IMR-90 (cell line): ENCODE measurements at regions not wholly inside any gene's neighbourhood (a gene's known extent, or its start where the extent isn't known, plus 50 kb on each side); places are given as distances from the start of the nearest gene placed in this dataset.

Experiments used
- ATAC-seq: fragments of 200-7000 bp; cut with Tn5 transposase; 2 replicates; pipeline ENCODE4 v1.9.1; 2020; ENCODE audit warnings: low read depth, mild to moderate bottlenecking, moderate library complexity
- BruUV-seq: library from RNA; stranded (reverse); fragments of 400-500 nt; replicated peaks from 2 replicates; lab custom pipeline; 2021; lab: Mats Ljungman, UMichigan
- CTCF ChIA-PET: fragments of 300-600 bp; formaldehyde crosslinking; extraction: SDS; loops from one replicate; lab custom pipeline; 2021; ENCODE audit warnings: antibody characterized with exemption; lab: Yijun Ruan, JAX
- POLR2A ChIA-PET: fragments of 300-600 bp; sonication (Branson Sonifier 250); formaldehyde crosslinking; loops from one replicate; lab custom pipeline; 2022; ENCODE audit warnings: antibody characterized with exemption; ENCODE audit not compliant: unreplicated experiment; lab: Charles Lee
- DNase-seq: peaks from one replicate; pipeline ENCODE4 v3.0.0; 2013
- H2AFZ ChIP-seq: replicated peaks from 2 replicates; pipeline ENCODE3; 2013; ENCODE audit warnings: low read length, mild to moderate bottlenecking; ENCODE audit not compliant: poor library complexity
- H2AK5ac ChIP-seq: 2 replicates; pipeline ENCODE4 v1.6.1; 2013; ENCODE audit warnings: low read depth, low read length, inconsistent platforms
- H2AK9ac ChIP-seq: replicated peaks from 2 replicates; pipeline ENCODE3; 2013; ENCODE audit warnings: mild to moderate bottlenecking, low read depth, low read length, moderate library complexity; ENCODE audit not compliant: poor library complexity
- H2BK120ac ChIP-seq: 2 replicates; pipeline ENCODE4 v1.6.1; 2013; ENCODE audit warnings: low read depth, low read length, inconsistent platforms
- H2BK15ac ChIP-seq: 3 replicates; pipeline ENCODE4 v1.6.1; 2013; ENCODE audit warnings: low read depth, low read length, inconsistent platforms
- H2BK20ac ChIP-seq: 2 replicates; pipeline ENCODE4 v1.6.1; 2013; ENCODE audit warnings: low read depth, mild to moderate bottlenecking, inconsistent platforms, low read length, moderate library complexity
- H2BK5ac ChIP-seq: 2 replicates; pipeline ENCODE4 v1.6.1; 2013; ENCODE audit warnings: mild to moderate bottlenecking, low read depth, low read length, inconsistent platforms; ENCODE audit not compliant: poor library complexity, severe bottlenecking
- H3K14ac ChIP-seq: replicated peaks from 2 replicates; pipeline ENCODE4 v1.6.1; 2013; ENCODE audit warnings: low read depth, low read length, inconsistent platforms
- H3K18ac ChIP-seq: 2 replicates; pipeline ENCODE4 v1.6.1; 2013; ENCODE audit warnings: low read depth, low read length, control low read depth
- H3K23ac ChIP-seq: 2 replicates; pipeline ENCODE4 v1.6.1; 2013; ENCODE audit warnings: low read depth, low read length, inconsistent platforms
- H3K27ac ChIP-seq: 2 replicates; pipeline ENCODE4 v1.5.1; 2013; ENCODE audit warnings: mild to moderate bottlenecking, control low read depth, low read length; ENCODE audit not compliant: insufficient read depth
- H3K27me3 ChIP-seq: 2 replicates; pipeline ENCODE4 v1.6.1; 2013; ENCODE audit warnings: low read length; ENCODE audit not compliant: control insufficient read depth, insufficient read depth
- H3K36me3 ChIP-seq: 2 replicates; pipeline ENCODE4 v1.6.1; 2013; ENCODE audit warnings: low read length, mixed read lengths; ENCODE audit not compliant: control insufficient read depth, insufficient read depth
- H3K4ac ChIP-seq: 2 replicates; pipeline ENCODE4 v1.6.1; 2013; ENCODE audit warnings: low read depth, low read length, inconsistent platforms
- H3K4me1 ChIP-seq: 2 replicates; pipeline ENCODE4 v1.6.1; 2013; ENCODE audit warnings: low read length, mixed read lengths; ENCODE audit not compliant: control insufficient read depth, insufficient read depth
- H3K4me2 ChIP-seq: 2 replicates; pipeline ENCODE4 v1.6.1; 2013; ENCODE audit warnings: low read depth, mild to moderate bottlenecking, control low read depth, low read length, moderate library complexity
- H3K4me3 ChIP-seq: 2 replicates; pipeline ENCODE4 v1.5.1; 2013; ENCODE audit warnings: low read depth, mild to moderate bottlenecking, control low read depth, low read length, moderate library complexity; ENCODE audit not compliant: insufficient read depth
- H3K56ac ChIP-seq: 2 replicates; pipeline ENCODE4 v1.6.1; 2013; ENCODE audit warnings: low read length, inconsistent platforms; ENCODE audit not compliant: insufficient read depth; ENCODE audit errors: extremely low read depth
- H3K79me1 ChIP-seq, 2 experiments: 2 replicates each; pipeline ENCODE4 v1.6.1; 2013; ENCODE audit warnings: low read length in 2 of 2, inconsistent platforms in 1 of 2, low read depth in 1 of 2
- H3K9ac ChIP-seq: 2 replicates; pipeline ENCODE4 v1.6.1; 2013; ENCODE audit warnings: low read depth, low read length, control low read depth
- H3K9me1 ChIP-seq: 2 replicates; pipeline ENCODE4 v1.6.1; 2013; ENCODE audit warnings: low read length, inconsistent platforms; ENCODE audit not compliant: insufficient read depth
- H3K9me3 ChIP-seq: 2 replicates; pipeline ENCODE4 v1.6.1; 2013; ENCODE audit warnings: low read length; ENCODE audit not compliant: control insufficient read depth, insufficient read depth
- H4K20me1 ChIP-seq: 2 replicates; pipeline ENCODE4 v1.6.1; 2013; ENCODE audit warnings: low read length, inconsistent platforms; ENCODE audit not compliant: insufficient read depth
- H4K5ac ChIP-seq: 2 replicates; pipeline ENCODE4 v1.6.1; 2013; ENCODE audit warnings: mild to moderate bottlenecking, low read depth, low read length, control low read depth
- H4K8ac ChIP-seq, 2 experiments: 2 replicates each; pipeline ENCODE4 v1.6.1; 2013; ENCODE audit warnings: low read depth in 2 of 2, low read length in 2 of 2, control low read depth in 1 of 2, inconsistent platforms in 1 of 2
- H4K91ac ChIP-seq: 2 replicates; pipeline ENCODE4 v1.6.1; 2013; ENCODE audit warnings: low read depth, low read length, inconsistent platforms; ENCODE audit not compliant: insufficient read depth
- CEBPB ChIP-seq: IDR thresholded peaks from 2 replicates; pipeline ENCODE4 v1.6.1; 2012; ENCODE audit warnings: low read depth, low read length, improper control_type of control experiment
- CHD1 ChIP-seq: IDR thresholded peaks from 2 replicates; pipeline ENCODE4 v1.6.1; 2012; ENCODE audit warnings: low read depth, low read length, improper control_type of control experiment
- MAZ ChIP-seq: IDR thresholded peaks from 2 replicates; pipeline ENCODE4 v1.6.1; 2012; ENCODE audit warnings: low read depth, mild to moderate bottlenecking, low read length, improper control_type of control experiment, moderate library complexity, borderline replicate concordance
- MXI1 ChIP-seq: IDR thresholded peaks from 2 replicates; pipeline ENCODE4 v1.6.1; 2012; ENCODE audit warnings: low read depth, mild to moderate bottlenecking, low read length, moderate library complexity, borderline replicate concordance
- NFE2L2 ChIP-seq: fragments of 150-350 bp; IDR thresholded peaks from 2 replicates; pipeline ENCODE4 v1.6.1; 2016; ENCODE audit warnings: low read depth, mild to moderate bottlenecking, low read length
- POLR2A ChIP-seq: IDR thresholded peaks from 2 replicates; pipeline ENCODE4 v1.6.1; 2012; ENCODE audit warnings: mild to moderate bottlenecking, low read depth, low read length
- RAD21 ChIP-seq: IDR thresholded peaks from 2 replicates; pipeline ENCODE4 v1.6.1; 2012; ENCODE audit warnings: low read length, improper control_type of control experiment
- RCOR1 ChIP-seq: IDR thresholded peaks from 2 replicates; pipeline ENCODE4 v1.6.1; 2012; ENCODE audit warnings: mild to moderate bottlenecking, low read length, improper control_type of control experiment; ENCODE audit not compliant: insufficient replicate concordance
- RFX5 ChIP-seq: IDR thresholded peaks from 2 replicates; pipeline ENCODE4 v1.8.0; 2012; ENCODE audit warnings: low read depth, mild to moderate bottlenecking, low read length, moderate library complexity
- SMC3 ChIP-seq: fragments of 150-350 bp; IDR thresholded peaks from 2 replicates; pipeline ENCODE4 v1.6.1; 2016; ENCODE audit warnings: low read depth, mild to moderate bottlenecking, antibody characterized with exemption, low read length, moderate library complexity
- WGBS, 2 experiments: methylation state at CpG; one replicate each; pipeline versions ENCODE4 v1.1.5 to v1.1.7; 2013; ENCODE audit warnings: missing lambda C conversion rate in 2 of 2; ENCODE audit not compliant: insufficient read length in 1 of 2; ENCODE audit errors: extremely low coverage in 2 of 2; 5-methylcytosine and 5-hydroxymethylcytosine counted together
- dilution Hi-C: fragments of 300-500 bp; cut with HindIII; formaldehyde crosslinking; loops from one replicate; pipeline ENCODE4 v1.14.3; 2018; ENCODE audit warnings: low sequenced_read_pairs; ENCODE audit not compliant: unreplicated experiment
- in situ Hi-C: fragments of 300-500 bp; cut with MboI; formaldehyde crosslinking; loops from 3 replicates; pipeline ENCODE4 v1.14.3; 2019; ENCODE audit warnings: low sequenced_read_pairs, inconsistent platforms, mixed read lengths
- intact Hi-C: fragments of 100-400 bp; cut with micrococcal nuclease; formaldehyde crosslinking; loops from 2 replicates; pipeline ENCODE4 v1.10.0; 2022
- TF ChIP-seq, protein P1 (sequence below): fragments of 150-350 bp; IDR thresholded peaks from 2 replicates; pipeline ENCODE4 v1.6.1; 2017; ENCODE audit warnings: mild to moderate bottlenecking, antibody characterized with exemption, low read length, low read depth

DNA sequence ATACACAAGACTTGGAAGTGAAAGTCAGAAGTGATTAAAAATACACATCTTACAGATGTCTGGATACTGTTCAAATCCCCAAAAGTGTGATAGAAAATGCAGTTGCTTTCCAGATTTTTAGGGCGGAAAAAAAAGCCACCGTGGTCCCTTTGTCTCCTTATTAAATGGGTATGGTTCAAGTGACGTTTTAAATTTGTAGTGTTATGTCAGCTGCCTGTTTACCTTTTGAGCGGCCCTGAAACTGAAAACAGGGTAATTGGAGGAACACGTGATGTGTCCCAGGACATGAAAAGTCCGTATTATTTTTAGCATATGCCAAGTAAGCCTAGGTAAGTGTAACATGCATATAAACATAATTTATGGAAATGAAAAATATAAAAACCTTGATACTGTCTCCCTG lies 109.0 kb upstream of the PDZRN3 start:
- no peak overlapping the region for H3K4ac ChIP-seq
- no peak overlapping the region; the same call in 1 of the 2 replicates for H2BK120ac ChIP-seq
- no peaks in the 10 kb centered on the region for H3K27me3 ChIP-seq
- no peak overlapping the region for H4K8ac ChIP-seq
- intact Hi-C loops (no loop called here), in situ Hi-C loops (no loop called here), dilution Hi-C loops (no loop called here)
- H3K9me3 ChIP-seq, result no peaks in the 10 kb centered on the region
- H2AFZ ChIP-seq, result no peak overlapping the region
- no peak overlapping the region for H3K18ac ChIP-seq
- H3K27ac ChIP-seq, result no peak overlapping the region
- no peaks in the 10 kb centered on the region for H3K79me1 ChIP-seq
- H3K23ac ChIP-seq, result no peak overlapping the region
- POLR2A ChIA-PET, result no interaction called here
- H3K36me3 ChIP-seq, result no peaks in the 10 kb centered on the region
- no peak overlapping the region for H3K14ac ChIP-seq
- DNase-seq (no peak), ATAC-seq (no peak)
- CTCF ChIA-PET, result no interaction called here
- BruUV-seq, result no TSS peak
- no peak overlapping the region for H3K9ac ChIP-seq
- no peak overlapping the region for H4K91ac ChIP-seq
- no peak overlapping the region for H2AK9ac ChIP-seq
- H3K4me2 ChIP-seq, result no peak overlapping the region
- no peak overlapping the region; the same call in 2 of the 3 replicates for H2BK15ac ChIP-seq
- H2BK5ac ChIP-seq, result no peak overlapping the region
- no peak overlapping the region for H2AK5ac ChIP-seq
- no peak overlapping the region for H2BK20ac ChIP-seq
- no peak overlapping the region for H3K4me3 ChIP-seq
- no peaks in the 10 kb centered on the region; the same call in 1 of the 2 replicates for H3K9me1 ChIP-seq
- no CpG with 5 or more reads among the region's 6 CpGs for WGBS, 2 experiments
- no peak overlapping the region for H3K56ac ChIP-seq
- no peaks in the 10 kb centered on the region for H4K20me1 ChIP-seq
- peaks cover 2% of the 10 kb centered on the region; the same call in 1 of the 2 replicates for H3K4me1 ChIP-seq
- TF ChIP-seq, protein P1, sequence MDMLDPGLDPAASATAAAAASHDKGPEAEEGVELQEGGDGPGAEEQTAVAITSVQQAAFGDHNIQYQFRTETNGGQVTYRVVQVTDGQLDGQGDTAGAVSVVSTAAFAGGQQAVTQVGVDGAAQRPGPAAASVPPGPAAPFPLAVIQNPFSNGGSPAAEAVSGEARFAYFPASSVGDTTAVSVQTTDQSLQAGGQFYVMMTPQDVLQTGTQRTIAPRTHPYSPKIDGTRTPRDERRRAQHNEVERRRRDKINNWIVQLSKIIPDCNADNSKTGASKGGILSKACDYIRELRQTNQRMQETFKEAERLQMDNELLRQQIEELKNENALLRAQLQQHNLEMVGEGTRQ, result no peak
- TF ChIP-seq RAD21, result no peak
- TF ChIP-seq RFX5, result no peak
- TF ChIP-seq SMC3, result no peak
- no peak for TF ChIP-seq NFE2L2
- TF ChIP-seq RCOR1, result no peak
- TF ChIP-seq POLR2A, result no peak
- TF ChIP-seq MAZ, result no peak
- no peak for TF ChIP-seq MXI1
- TF ChIP-seq CEBPB, result no peak
- no peak for TF ChIP-seq CHD1
- no peak overlapping the region for H4K5ac ChIP-seq
